Endothelial cell of umbilical vein (primary cell): ENCODE measurements at regions not wholly inside any gene's neighbourhood (a gene's known extent, or its start where the extent isn't known, plus 50 kb on each side); places are given as distances from the start of the nearest gene placed in this dataset.

Experiments
- BruUV-seq: library from RNA; stranded (reverse); fragments of 400-500 nt; replicated peaks from 2 replicates; lab custom pipeline; 2021; lab: Mats Ljungman, UMichigan
- CTCF ChIA-PET: fragments of 300-600, 350-600 bp; sonication (Branson Sonifier 250); formaldehyde crosslinking; loops from one replicate; lab custom pipeline; 2021; ENCODE audit warnings: antibody characterized with exemption, inconsistent platforms; lab: Charles Lee
- POLR2A ChIA-PET: fragments of 300-600, 350-600 bp; sonication (Branson Sonifier 250); formaldehyde crosslinking; loops from one replicate; lab custom pipeline; 2021; ENCODE audit warnings: antibody characterized with exemption, inconsistent platforms; lab: Charles Lee
- DNase-seq: peaks from one replicate; pipeline ENCODE4 v3.0.0-alpha.2; 2011; ENCODE audit warnings: low read depth, low spot score
- FAIRE-seq: peaks from 2 replicates; lab custom pipeline; 2011; peaks lifted over from hg19 to GRCh38; lab: Jason Lieb, UNC
- H2AFZ ChIP-seq: 2 replicates; pipeline ENCODE4 v1.6.0; 2012; ENCODE audit warnings: low read depth, low read length, control low read depth, inconsistent platforms
- H3K27ac ChIP-seq: 2 replicates; pipeline ENCODE4 v1.5.1; 2011; ENCODE audit warnings: low read depth, mild to moderate bottlenecking, control low read depth, low read length, moderate library complexity; ENCODE audit not compliant: insufficient read depth
- H3K27me3 ChIP-seq, 2 experiments: 2 replicates each; pipeline versions ENCODE4 v1.6.0 to v1.6.1; 2011; ENCODE audit warnings: low read length in 2 of 2, mixed read lengths in 1 of 2; ENCODE audit not compliant: control insufficient read depth in 2 of 2, insufficient read depth in 2 of 2
- H3K36me3 ChIP-seq, 2 experiments: 2 replicates in 1 of 2; 3 replicates in 1 of 2; pipeline ENCODE4 v1.5.1; 2011; ENCODE audit warnings: low read length in 2 of 2, mild to moderate bottlenecking in 1 of 2, moderate library complexity in 1 of 2; ENCODE audit not compliant: control insufficient read depth in 2 of 2, insufficient read depth in 2 of 2; ENCODE audit errors: extremely low read depth in 1 of 2
- H3K4me1 ChIP-seq: 3 replicates; pipeline ENCODE4 v1.5.1; 2011; ENCODE audit warnings: mild to moderate bottlenecking, low read length; ENCODE audit not compliant: control insufficient read depth, insufficient read depth; ENCODE audit errors: extremely low read depth
- H3K4me2 ChIP-seq: 2 replicates; pipeline ENCODE4 v1.6.1; 2011; ENCODE audit warnings: low read length, control low read depth, mixed read lengths; ENCODE audit not compliant: insufficient read depth
- H3K4me3 ChIP-seq, 3 experiments: fragments of 200-600 bp in 1 of 3; sonication (generic), shearing (Covaris generic) in 1 of 3; replicated peaks in 1 of 3; 2 replicates each; pipeline ENCODE4 v1.5.1; 2011 to 2016; ENCODE audit warnings: control low read depth in 3 of 3, low read length in 3 of 3, mild to moderate bottlenecking in 2 of 3, inconsistent platforms in 1 of 3, low read depth in 1 of 3, moderate library complexity in 1 of 3; ENCODE audit not compliant: insufficient read depth in 1 of 3
- H3K79me2 ChIP-seq: 2 replicates; pipeline ENCODE4 v1.6.0; 2012; ENCODE audit warnings: low read length, inconsistent platforms; ENCODE audit not compliant: control insufficient read depth, insufficient read depth
- H3K9ac ChIP-seq: replicated peaks from 2 replicates; pipeline ENCODE3; 2011; ENCODE audit warnings: low read length, control low read depth; ENCODE audit not compliant: insufficient read depth; ENCODE audit errors: extremely low read depth
- H3K9me1 ChIP-seq: replicated peaks from 3 replicates; pipeline ENCODE4 v1.6.0; 2011; ENCODE audit warnings: mild to moderate bottlenecking, low read length; ENCODE audit not compliant: control insufficient read depth, insufficient read depth; ENCODE audit errors: extremely low read depth
- H3K9me3 ChIP-seq: replicated peaks from 2 replicates; pipeline ENCODE4 v1.5.1; 2012; ENCODE audit warnings: low read length, inconsistent platforms; ENCODE audit not compliant: control insufficient read depth, insufficient read depth
- H4K20me1 ChIP-seq: replicated peaks from 2 replicates; pipeline ENCODE3; 2011; ENCODE audit warnings: mild to moderate bottlenecking, low read length; ENCODE audit not compliant: control insufficient read depth, insufficient read depth; ENCODE audit errors: extremely low read depth
- CTCF ChIP-seq, 2 donors: IDR thresholded peaks; 1 replicate in 1 of 2; 2 replicates in 1 of 2; pipeline ENCODE4 v1.5.1; 2011; ENCODE audit warnings: low read length in 2 of 2, mild to moderate bottlenecking in 2 of 2, moderate library complexity in 2 of 2, control low read depth in 1 of 2, inconsistent platforms in 1 of 2, low read depth in 1 of 2; ENCODE audit not compliant: insufficient read depth in 1 of 2; ENCODE audit errors: extremely low read depth in 1 of 2
- EZH2 ChIP-seq: IDR thresholded peaks from 2 replicates; pipeline ENCODE4 v1.6.1; 2012; ENCODE audit warnings: borderline replicate concordance, low read depth, mild to moderate bottlenecking, moderate library complexity, low read length, inconsistent platforms; ENCODE audit not compliant: severe bottlenecking
- FOS ChIP-seq: IDR thresholded peaks from 2 replicates; pipeline ENCODE4 v1.6.1; 2011; ENCODE audit warnings: mild to moderate bottlenecking, low read length, moderate library complexity, borderline replicate concordance; ENCODE audit not compliant: insufficient read depth
- GATA2 ChIP-seq: IDR thresholded peaks from 2 replicates; pipeline ENCODE4 v1.7.0; 2011; ENCODE audit warnings: low read depth, mild to moderate bottlenecking, moderate library complexity, mixed read lengths, low read length; ENCODE audit not compliant: insufficient read length, insufficient read depth
- JUN ChIP-seq: IDR thresholded peaks from 2 replicates; pipeline ENCODE4 v1.6.1; 2011; ENCODE audit warnings: borderline replicate concordance, low read depth; ENCODE audit not compliant: insufficient read length, insufficient read depth
- MYC ChIP-seq: IDR thresholded peaks from one replicate; pipeline ENCODE4 v1.6.1; 2011; ENCODE audit warnings: mild to moderate bottlenecking, low read depth, low read length
- POLR2A ChIP-seq: IDR thresholded peaks from 2 replicates; pipeline ENCODE4 v1.6.1; 2012; ENCODE audit warnings: low read depth, mild to moderate bottlenecking, control low read depth, low read length
- POLR2AphosphoS5 ChIP-seq: IDR thresholded peaks from 2 replicates; pipeline ENCODE4 v1.6.1; 2012; ENCODE audit warnings: low read depth, mild to moderate bottlenecking, control low read depth, low read length, moderate library complexity; ENCODE audit not compliant: insufficient read depth
- dilution Hi-C: fragments of 300-500 bp; cut with MboI; formaldehyde crosslinking; loops from one replicate; pipeline ENCODE4 v1.15.0; 2019; ENCODE audit warnings: low sequenced_read_pairs; ENCODE audit not compliant: extremely low pct_ligation_motif_present
- intact Hi-C: fragments of 100-400 bp; cut with micrococcal nuclease; formaldehyde crosslinking; loops from one replicate; pipeline ENCODE4 v1.10.0; 2022
- TF ChIP-seq, protein P1 (sequence below): IDR thresholded peaks from 2 replicates; pipeline ENCODE4 v1.6.1; 2011; ENCODE audit not compliant: insufficient read depth, insufficient read length

- POLR2A ChIA-PET = no interaction called here
- no peak for TF ChIP-seq MYC
- no peak for TF ChIP-seq GATA2
- no peak for TF ChIP-seq FOS
- TF ChIP-seq, protein P1, sequence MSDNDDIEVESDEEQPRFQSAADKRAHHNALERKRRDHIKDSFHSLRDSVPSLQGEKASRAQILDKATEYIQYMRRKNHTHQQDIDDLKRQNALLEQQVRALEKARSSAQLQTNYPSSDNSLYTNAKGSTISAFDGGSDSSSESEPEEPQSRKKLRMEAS = no peak
- Histone ChIP-seq H3K27me3 (no peaks in the 10 kb centered on the region), H4K20me1 (no peaks in the 10 kb centered on the region), H3K9me3 (no peaks in the 10 kb centered on the region), H2AFZ (no peak overlapping the region), H3K4me1 (no peaks in the 10 kb centered on the region), H3K9me1 (no peaks in the 10 kb centered on the region), H3K4me3 (no peak overlapping the region), H3K36me3 (no peaks in the 10 kb centered on the region), H3K27ac (no peak overlapping the region), H3K4me2 (no peak overlapping the region), H3K9ac (no peak overlapping the region), H3K79me2 (no peaks in the 10 kb centered on the region)
- DNase-seq = no peak
- CTCF ChIA-PET = no interaction called here
- BruUV-seq = no TSS peak
- dilution Hi-C loops = no loop called here
- no peak for FAIRE-seq
- intact Hi-C loops = no loop called here
Observed at GRCh38 chr15:69949485-69949884, 148.2 kb downstream of the TLE3 start.

- no peaks in the 10 kb centered on the region for H4K20me1 ChIP-seq
- H3K4me1 ChIP-seq = no peaks in the 10 kb centered on the region
- H3K9me3 ChIP-seq = no peaks in the 10 kb centered on the region
- H2AFZ ChIP-seq = no peak overlapping the region
- dilution Hi-C loops (no loop called here), intact Hi-C loops (no loop called here)
- no peak overlapping the region for H3K27ac ChIP-seq
- H3K27me3 ChIP-seq = no peaks in the 10 kb centered on the region
- no peak overlapping the region for H3K4me3 ChIP-seq
- ChIA-PET POLR2A (no interaction called here), CTCF (interaction anchor here (0.8 kb wide), 1 partner anchor 29 kb away, joined by 3 read pairs; no protein-coding TSS in a partner anchor)
- no peaks in the 10 kb centered on the region for H3K36me3 ChIP-seq
- TF ChIP-seq EZH2 (no peak), MYC (no peak), GATA2 (no peak), CTCF (IDR thresholded peaks at IDR 0.05; ENCODE audit: extremely low read depth in 1 of 2, insufficient read depth in 1 of 2, low read depth in 1 of 2, low read length in 2 of 2) (no peak), FOS (no peak), POLR2AphosphoS5 (no peak), JUN (no peak), POLR2A (no peak)
- TF ChIP-seq, protein P1 = no peak
- BruUV-seq = no TSS peak
- H3K4me2 ChIP-seq = no peak overlapping the region
- no peaks in the 10 kb centered on the region for H3K79me2 ChIP-seq
- H3K9me1 ChIP-seq = no peaks in the 10 kb centered on the region
- no peak for DNase-seq
- FAIRE-seq = no peak
- no peak overlapping the region for H3K9ac ChIP-seq
Observed at GRCh38 chr15:69951256-69951897, 146.3 kb downstream of the TLE3 start.
